ENCODE measurements at regions not wholly inside any gene's neighbourhood (a gene's known extent, or its start where the extent isn't known, plus 50 kb on each side); places are given as distances from the start of the nearest gene placed in this dataset.

DNA sequence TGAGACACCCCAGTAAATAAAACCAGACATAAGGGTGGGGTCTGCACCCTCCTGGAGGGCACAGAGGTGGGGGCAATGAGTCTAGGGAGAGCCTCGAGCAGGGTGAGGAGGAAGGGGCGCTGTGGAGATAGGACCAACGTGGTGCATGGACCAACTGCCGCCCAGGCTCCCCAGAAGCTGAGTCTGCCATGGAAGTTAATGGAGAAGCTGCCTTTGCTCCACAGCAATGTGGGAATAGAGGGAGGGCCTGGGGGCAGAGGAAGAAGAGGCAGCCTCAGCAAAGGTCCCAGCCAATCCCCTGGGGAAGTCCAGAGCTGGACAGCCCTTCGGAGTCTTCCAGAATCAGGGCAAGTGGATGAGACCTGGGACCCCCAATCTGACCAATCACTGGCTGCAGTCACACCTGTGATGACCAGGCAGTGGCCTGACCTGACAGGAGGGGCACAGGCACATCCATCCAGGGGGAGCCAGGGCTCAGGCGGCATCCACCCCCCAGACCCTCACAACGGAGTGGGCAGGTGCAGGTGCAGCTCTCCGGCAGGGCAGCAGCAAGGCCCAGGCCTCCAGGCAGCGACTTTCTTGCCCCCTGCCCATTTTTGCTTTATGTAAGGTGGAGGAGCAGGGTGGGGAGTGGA is 242.2 kb upstream of the PPP2R2D start:
- Histone ChIP-seq H3K4me1 (ENCODE audit: control insufficient read depth, low read length) (no peaks in the 10 kb centered on the region), H3K9me2 (replicated peaks; ENCODE audit: control insufficient read depth, low read length) (no peaks in the 10 kb centered on the region), H4K20me1 (ENCODE audit: control insufficient read depth, insufficient read depth, low read depth, low read length) (no peaks in the 10 kb centered on the region), H3K4me3 (ENCODE audit: low read length) (no peak overlapping the region), H3F3A (ENCODE audit: control insufficient read depth, insufficient read depth) (no peaks in the 10 kb centered on the region), H3K36me3 (ENCODE audit: control insufficient read depth, low read length) (no peaks in the 10 kb centered on the region), H3K79me2 (ENCODE audit: control insufficient read depth, low read length) (no peaks in the 10 kb centered on the region), H3K4me2 (ENCODE audit: low read length) (no peak overlapping the region), H3K27me3 (ENCODE audit: control insufficient read depth, low read length) (no peaks in the 10 kb centered on the region), H3K27ac (ENCODE audit: low read depth, low read length) (no peak overlapping the region), H3K9me3 (ENCODE audit: control insufficient read depth, insufficient read depth, low read length) (no peaks in the 10 kb centered on the region)
- no peak for TF ChIP-seq EZH2phosphoT487 (IDR thresholded peaks at IDR 0.05; ENCODE audit: borderline replicate concordance, low read length)
- TF ChIP-seq, protein P1, sequence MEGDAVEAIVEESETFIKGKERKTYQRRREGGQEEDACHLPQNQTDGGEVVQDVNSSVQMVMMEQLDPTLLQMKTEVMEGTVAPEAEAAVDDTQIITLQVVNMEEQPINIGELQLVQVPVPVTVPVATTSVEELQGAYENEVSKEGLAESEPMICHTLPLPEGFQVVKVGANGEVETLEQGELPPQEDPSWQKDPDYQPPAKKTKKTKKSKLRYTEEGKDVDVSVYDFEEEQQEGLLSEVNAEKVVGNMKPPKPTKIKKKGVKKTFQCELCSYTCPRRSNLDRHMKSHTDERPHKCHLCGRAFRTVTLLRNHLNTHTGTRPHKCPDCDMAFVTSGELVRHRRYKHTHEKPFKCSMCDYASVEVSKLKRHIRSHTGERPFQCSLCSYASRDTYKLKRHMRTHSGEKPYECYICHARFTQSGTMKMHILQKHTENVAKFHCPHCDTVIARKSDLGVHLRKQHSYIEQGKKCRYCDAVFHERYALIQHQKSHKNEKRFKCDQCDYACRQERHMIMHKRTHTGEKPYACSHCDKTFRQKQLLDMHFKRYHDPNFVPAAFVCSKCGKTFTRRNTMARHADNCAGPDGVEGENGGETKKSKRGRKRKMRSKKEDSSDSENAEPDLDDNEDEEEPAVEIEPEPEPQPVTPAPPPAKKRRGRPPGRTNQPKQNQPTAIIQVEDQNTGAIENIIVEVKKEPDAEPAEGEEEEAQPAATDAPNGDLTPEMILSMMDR (IDR thresholded peaks at IDR 0.05; ENCODE audit: low read depth, low read length, poor library complexity, severe bottlenecking) = no peak

DNA sequence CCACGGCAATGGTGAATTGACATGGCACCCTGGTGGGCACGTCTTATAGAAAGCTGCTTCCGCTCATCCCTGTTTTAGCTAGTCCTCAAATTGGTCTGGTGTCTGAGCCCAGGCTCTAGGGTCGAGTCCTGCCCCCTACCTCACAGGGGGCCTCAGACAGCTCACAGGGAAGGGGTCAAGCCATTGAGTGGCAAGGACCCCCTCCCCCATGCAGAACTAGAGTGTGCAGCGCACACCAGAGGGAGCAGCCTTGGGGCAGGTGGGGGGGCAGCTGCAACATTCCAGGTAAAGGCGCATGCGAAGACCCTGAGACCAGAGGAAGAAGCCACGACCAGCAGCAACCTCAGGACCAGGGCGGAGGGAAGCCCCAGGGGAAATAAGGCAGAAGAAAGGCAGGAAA is 240.4 kb upstream of the PPP2R2D start:
- Histone ChIP-seq H3K27me3 (ENCODE audit: control insufficient read depth, low read length) (no peaks in the 10 kb centered on the region), H4K20me1 (ENCODE audit: control insufficient read depth, insufficient read depth, low read depth, low read length) (no peaks in the 10 kb centered on the region), H3K4me1 (ENCODE audit: control insufficient read depth, low read length) (no peaks in the 10 kb centered on the region), H3F3A (ENCODE audit: control insufficient read depth, insufficient read depth) (no peaks in the 10 kb centered on the region), H3K27ac (ENCODE audit: low read depth, low read length) (no peak overlapping the region), H3K79me2 (ENCODE audit: control insufficient read depth, low read length) (no peaks in the 10 kb centered on the region), H3K36me3 (ENCODE audit: control insufficient read depth, low read length) (no peaks in the 10 kb centered on the region), H3K4me2 (ENCODE audit: low read length) (no peak overlapping the region), H3K9me3 (ENCODE audit: control insufficient read depth, insufficient read depth, low read length) (no peaks in the 10 kb centered on the region), H3K9me2 (replicated peaks; ENCODE audit: control insufficient read depth, low read length) (no peaks in the 10 kb centered on the region), H3K4me3 (ENCODE audit: low read length) (no peak overlapping the region)
- no peak for TF ChIP-seq EZH2phosphoT487 (IDR thresholded peaks at IDR 0.05; ENCODE audit: borderline replicate concordance, low read length)
- TF ChIP-seq, protein P1 (IDR thresholded peaks at IDR 0.05; ENCODE audit: low read depth, low read length, poor library complexity, severe bottlenecking) = no peak

DNA sequence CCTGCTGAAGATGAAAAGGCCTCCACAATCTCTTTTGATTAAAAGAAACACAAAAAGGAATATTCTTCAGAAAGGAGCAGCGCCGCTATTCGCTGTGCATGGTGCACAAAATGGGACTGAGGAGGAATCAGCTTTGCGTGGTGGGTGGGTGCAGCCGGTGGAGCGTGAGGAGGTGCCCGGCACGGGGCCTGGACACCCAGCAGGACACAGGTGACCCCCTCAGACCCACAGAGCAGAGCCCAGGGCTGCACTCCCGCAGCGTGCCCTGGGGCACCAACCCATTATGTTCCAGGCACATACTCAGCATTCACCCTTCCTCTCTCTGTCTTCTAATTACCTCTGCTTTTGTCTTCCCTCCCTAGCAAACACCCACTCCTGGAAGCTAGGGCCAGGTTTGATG is 238.0 kb upstream of the PPP2R2D start:
- H3F3A ChIP-seq (ENCODE audit: control insufficient read depth, insufficient read depth) = no peaks in the 10 kb centered on the region
- H3K27ac ChIP-seq (ENCODE audit: low read depth, low read length) = no peak overlapping the region
- no peaks in the 10 kb centered on the region for H3K9me3 ChIP-seq (ENCODE audit: control insufficient read depth, insufficient read depth, low read length)
- H3K4me3 ChIP-seq (ENCODE audit: low read length) = no peak overlapping the region
- H3K4me1 ChIP-seq (ENCODE audit: control insufficient read depth, low read length) = no peaks in the 10 kb centered on the region
- no peaks in the 10 kb centered on the region for H3K27me3 ChIP-seq (ENCODE audit: control insufficient read depth, low read length)
- no peaks in the 10 kb centered on the region for H3K79me2 ChIP-seq (ENCODE audit: control insufficient read depth, low read length)
- no peaks in the 10 kb centered on the region for H3K9me2 ChIP-seq (replicated peaks; ENCODE audit: control insufficient read depth, low read length)
- H3K36me3 ChIP-seq (ENCODE audit: control insufficient read depth, low read length) = no peaks in the 10 kb centered on the region
- H4K20me1 ChIP-seq (ENCODE audit: control insufficient read depth, insufficient read depth, low read depth, low read length) = no peaks in the 10 kb centered on the region
- no peak overlapping the region for H3K4me2 ChIP-seq (ENCODE audit: low read length)
- TF ChIP-seq EZH2phosphoT487 (IDR thresholded peaks at IDR 0.05; ENCODE audit: borderline replicate concordance, low read length) = no peak
- TF ChIP-seq, protein P1 (IDR thresholded peaks at IDR 0.05; ENCODE audit: low read depth, low read length, poor library complexity, severe bottlenecking) = no peak

Measured in DOHH2 (cell line).